B cell (primary cell): ENCODE measurements at regions not wholly inside any gene's neighbourhood (a gene's known extent, or its start where the extent isn't known, plus 50 kb on each side); places are given as distances from the start of the nearest gene placed in this dataset.

ENCODE experiments used
- ATAC-seq: fragments of 200-7000 bp; cut with Tn5 transposase; one replicate; pipeline ENCODE4 v1.10.0; 2021; ENCODE audit warnings: low read depth, mild to moderate bottlenecking, moderate number of reproducible peaks, moderate library complexity
- CTCF ChIA-PET: fragments of 350-600 bp; sonication (Branson Sonifier 250); formaldehyde crosslinking; loops from one replicate; lab custom pipeline; 2021; ENCODE audit warnings: antibody characterized with exemption, inconsistent platforms; lab: Charles Lee
- POLR2A ChIA-PET: fragments of 350-600 bp; sonication (Branson Sonifier 250); formaldehyde crosslinking; loops from one replicate; lab custom pipeline; 2021; ENCODE audit warnings: antibody characterized with exemption; lab: Charles Lee
- DNase-seq: peaks from one replicate; pipeline ENCODE4 v3.0.0; 2013
- H2AFZ ChIP-seq: 2 replicates; pipeline ENCODE4 v1.6.1; 2012; ENCODE audit warnings: mild to moderate bottlenecking, low read depth, low read length; ENCODE audit not compliant: insufficient read depth, poor library complexity, severe bottlenecking
- H3K27ac ChIP-seq, 2 donors: 1 replicate in 1 of 2; 2 replicates in 1 of 2; pipeline ENCODE4 v1.5.1; 2012 to 2013; ENCODE audit warnings: low read length in 2 of 2, mild to moderate bottlenecking in 2 of 2, moderate library complexity in 1 of 2
- H3K27me3 ChIP-seq, 4 experiments: fragments of 200-600 bp in 1 of 4; sonication (generic) in 1 of 4; replicated peaks in 1 of 4; 1 replicate in 2 of 4; 2 replicates in 2 of 4; pipeline versions ENCODE4 v1.6.1 to v1.7.0; 2013 to 2016; ENCODE audit warnings: low read length in 3 of 4, mild to moderate bottlenecking in 2 of 4, mixed read lengths in 1 of 4, moderate library complexity in 1 of 4; ENCODE audit not compliant: insufficient read depth in 4 of 4, control insufficient read depth in 3 of 4; ENCODE audit errors: control extremely low read depth in 1 of 4
- H3K36me3 ChIP-seq, 2 experiments: replicated peaks in 1 of 2; 1 replicate in 1 of 2; 2 replicates in 1 of 2; pipeline versions ENCODE4 v1.6.1 to v1.7.1; 2013; ENCODE audit warnings: low read length in 1 of 2; ENCODE audit not compliant: insufficient read depth in 2 of 2, control insufficient read depth in 1 of 2; ENCODE audit errors: control extremely low read depth in 1 of 2, extremely low read depth in 1 of 2
- H3K4me1 ChIP-seq, 2 donors: fragments of 200-600 bp in 1 of 2; sonication (generic) in 1 of 2; 1 replicate in 1 of 2; 2 replicates in 1 of 2; pipeline versions ENCODE4 v1.5.1 to v1.6.1; 2013 to 2017; ENCODE audit warnings: low read length in 2 of 2; ENCODE audit not compliant: control insufficient read depth in 2 of 2, insufficient read depth in 2 of 2
- H3K4me2 ChIP-seq: replicated peaks from 2 replicates; pipeline ENCODE3; 2012; ENCODE audit warnings: mild to moderate bottlenecking, low read depth, low read length; ENCODE audit not compliant: poor library complexity, severe bottlenecking
- H3K4me3 ChIP-seq, 5 experiments: fragments of 200-600 bp in 1 of 5; sonication (generic) in 1 of 5; 1 replicate in 3 of 5; 2 replicates in 2 of 5; pipeline versions ENCODE4 v1.5.1 to v1.7.0; 2011 to 2016; ENCODE audit warnings: low read length in 4 of 5, mild to moderate bottlenecking in 4 of 5, low read depth in 2 of 5, control low read depth in 1 of 5, moderate library complexity in 1 of 5; ENCODE audit not compliant: insufficient read depth in 1 of 5; ENCODE audit errors: control extremely low read depth in 1 of 5, extremely low read depth in 1 of 5
- H3K79me2 ChIP-seq: fragments of 200-600 bp; sonication (generic); one replicate; pipeline ENCODE4 v1.6.0; 2016; ENCODE audit warnings: low read length; ENCODE audit not compliant: control insufficient read depth, insufficient read depth
- H3K9ac ChIP-seq: fragments of 200-600 bp; sonication (generic); 2 replicates; pipeline ENCODE4 v1.6.1; 2017; ENCODE audit warnings: mild to moderate bottlenecking, low read length, moderate library complexity
- H3K9me3 ChIP-seq, 3 donors: one replicate each; pipeline versions ENCODE4 v1.6.1 to v1.7.1; 2013; ENCODE audit warnings: low read length in 2 of 3; ENCODE audit not compliant: control insufficient read depth in 2 of 3, insufficient read depth in 1 of 3; ENCODE audit errors: control extremely low read depth in 1 of 3
- H4K20me1 ChIP-seq: 2 replicates; pipeline ENCODE4 v1.6.0; 2012; ENCODE audit warnings: mild to moderate bottlenecking, low read length; ENCODE audit not compliant: insufficient read depth, control insufficient read depth, poor library complexity, severe bottlenecking
- H3K27ac Mint-ChIP-seq: one replicate; pipeline ENCODE4 v1.8.0; 2021; ENCODE audit warnings: mixed read lengths
- H3K27me3 Mint-ChIP-seq: one replicate; pipeline ENCODE4 v1.8.0; 2021; ENCODE audit warnings: mixed read lengths
- H3K4me1 Mint-ChIP-seq: one replicate; pipeline ENCODE4 v1.8.0; 2021; ENCODE audit warnings: mixed read lengths
- H3K4me3 Mint-ChIP-seq: one replicate; pipeline ENCODE4 v1.8.0; 2021; ENCODE audit warnings: mixed read lengths
- H3K9me3 Mint-ChIP-seq: one replicate; pipeline ENCODE4 v1.8.0; 2022; ENCODE audit warnings: mixed read lengths; ENCODE audit not compliant: insufficient read depth
- EZH2 ChIP-seq: IDR thresholded peaks from 2 replicates; pipeline ENCODE4 v1.6.1; 2012; ENCODE audit warnings: borderline replicate concordance, low read depth, mild to moderate bottlenecking, moderate library complexity, low read length; ENCODE audit not compliant: insufficient read depth, poor library complexity, severe bottlenecking
- WGBS: methylation state at CpG from one replicate; pipeline ENCODE4 v1.1.5; 2013; ENCODE audit warnings: missing lambda C conversion rate; ENCODE audit not compliant: insufficient coverage; 5-methylcytosine and 5-hydroxymethylcytosine counted together
- intact Hi-C: fragments of 100-400 bp; cut with micrococcal nuclease; formaldehyde crosslinking; loops from one replicate; pipeline ENCODE4 v1.10.0; 2022
- TF ChIP-seq, protein P1 (sequence below): fragments of 200-600 bp; IDR thresholded peaks from one replicate; pipeline ENCODE4 v1.8.0; 2022; ENCODE audit warnings: antibody characterized with exemption, mild to moderate bottlenecking

DNA sequence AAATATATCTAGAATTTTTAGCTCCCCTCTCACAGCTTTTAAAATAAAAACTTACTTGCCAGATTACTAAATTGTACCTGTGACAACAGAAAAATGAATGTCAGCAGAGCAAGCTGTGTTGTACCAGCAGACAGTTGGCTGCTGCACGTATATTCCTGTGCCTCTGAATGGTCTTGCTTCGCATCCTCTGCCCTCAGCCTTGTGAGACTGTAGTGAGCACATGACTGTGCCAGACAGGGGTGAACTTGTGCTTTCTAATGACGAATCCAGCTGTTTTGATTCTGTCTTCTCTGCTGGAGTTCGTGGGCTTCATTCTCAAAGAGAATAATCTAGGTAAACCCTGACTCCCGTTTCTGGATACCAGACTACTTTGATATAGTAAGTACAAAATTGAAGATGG, 58.3 kb upstream of the FRMD6 start:
- CTCF ChIA-PET = no interaction called here
- H3K27ac ChIP-seq = no peak overlapping the region
- WGBS = 80% methylated on average over 4 of the region's 5 CpGs
- DNase-seq (no peak), ATAC-seq (no peak)
- H3K27ac Mint-ChIP-seq = no peak overlapping the region
- no peak for TF ChIP-seq EZH2
- TF ChIP-seq, protein P1, sequence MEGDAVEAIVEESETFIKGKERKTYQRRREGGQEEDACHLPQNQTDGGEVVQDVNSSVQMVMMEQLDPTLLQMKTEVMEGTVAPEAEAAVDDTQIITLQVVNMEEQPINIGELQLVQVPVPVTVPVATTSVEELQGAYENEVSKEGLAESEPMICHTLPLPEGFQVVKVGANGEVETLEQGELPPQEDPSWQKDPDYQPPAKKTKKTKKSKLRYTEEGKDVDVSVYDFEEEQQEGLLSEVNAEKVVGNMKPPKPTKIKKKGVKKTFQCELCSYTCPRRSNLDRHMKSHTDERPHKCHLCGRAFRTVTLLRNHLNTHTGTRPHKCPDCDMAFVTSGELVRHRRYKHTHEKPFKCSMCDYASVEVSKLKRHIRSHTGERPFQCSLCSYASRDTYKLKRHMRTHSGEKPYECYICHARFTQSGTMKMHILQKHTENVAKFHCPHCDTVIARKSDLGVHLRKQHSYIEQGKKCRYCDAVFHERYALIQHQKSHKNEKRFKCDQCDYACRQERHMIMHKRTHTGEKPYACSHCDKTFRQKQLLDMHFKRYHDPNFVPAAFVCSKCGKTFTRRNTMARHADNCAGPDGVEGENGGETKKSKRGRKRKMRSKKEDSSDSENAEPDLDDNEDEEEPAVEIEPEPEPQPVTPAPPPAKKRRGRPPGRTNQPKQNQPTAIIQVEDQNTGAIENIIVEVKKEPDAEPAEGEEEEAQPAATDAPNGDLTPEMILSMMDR = no peak
- H3K27me3 Mint-ChIP-seq = peaks cover 14% of the 10 kb centered on the region
- no peak overlapping the region for H3K4me3 Mint-ChIP-seq
- no peak overlapping the region for H3K9ac ChIP-seq
- H4K20me1 ChIP-seq = no peaks in the 10 kb centered on the region
- no peak overlapping the region for H3K4me2 ChIP-seq
- H3K4me1 Mint-ChIP-seq = no peaks in the 10 kb centered on the region
- H3K79me2 ChIP-seq = no peaks in the 10 kb centered on the region
- POLR2A ChIA-PET = no interaction called here
- no peak overlapping the region for H3K4me3 ChIP-seq
- no peaks in the 10 kb centered on the region for H3K4me1 ChIP-seq
- H3K9me3 Mint-ChIP-seq = no peaks in the 10 kb centered on the region
- no peak overlapping the region for H2AFZ ChIP-seq
- peaks cover 0 to 2% (median 0%) of the 10 kb centered on the region in 4 experiments for H3K27me3 ChIP-seq
- no peaks in the 10 kb centered on the region for H3K9me3 ChIP-seq
- intact Hi-C loops = no loop called here
- H3K36me3 ChIP-seq = no peaks in the 10 kb centered on the region

DNA sequence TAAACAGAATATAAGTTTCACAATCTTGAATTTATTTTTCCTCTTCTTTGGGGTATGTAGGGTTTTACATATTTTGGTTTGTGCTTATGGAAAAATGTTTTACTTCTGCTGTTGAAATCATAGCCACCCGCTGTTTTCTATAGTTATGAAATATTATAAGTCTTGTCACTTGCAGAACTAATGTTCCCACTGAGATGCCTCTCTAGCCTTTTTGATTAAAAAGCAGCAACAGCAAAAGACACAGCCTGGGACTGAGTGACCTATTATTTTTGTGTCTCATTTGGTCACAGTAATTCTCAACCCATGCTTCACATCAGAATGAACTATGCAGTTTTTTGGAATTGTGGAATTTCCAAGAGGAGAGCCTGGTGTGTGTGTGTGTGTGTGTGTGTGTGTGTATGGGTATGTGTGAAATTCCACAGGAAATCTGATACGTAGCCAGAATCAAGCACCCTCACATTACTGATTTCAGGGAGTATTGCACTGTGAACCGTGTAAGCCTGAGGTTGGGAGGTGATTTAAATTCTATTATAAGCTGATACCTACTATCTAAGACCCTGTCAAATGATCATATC, 55.7 kb upstream of the FRMD6 start:
- Histone ChIP-seq H3K79me2 (no peaks in the 10 kb centered on the region), H2AFZ (no peak overlapping the region), H3K27ac (no peak overlapping the region), H3K9ac (no peak overlapping the region), H3K4me3 (no peak overlapping the region), H3K36me3 (no peaks in the 10 kb centered on the region), H3K9me3 (no peaks in the 10 kb centered on the region), H3K4me1 (no peaks in the 10 kb centered on the region), H4K20me1 (no peaks in the 10 kb centered on the region), H3K27me3 (peaks cover 0 to 2% (median 0%) of the 10 kb centered on the region in 4 experiments), H3K4me2 (no peak overlapping the region)
- H3K9me3 Mint-ChIP-seq = no peaks in the 10 kb centered on the region
- ChIA-PET POLR2A (no interaction called here), CTCF (no interaction called here)
- DNase-seq = no peak
- WGBS = no CpG with 5 or more reads among the region's 3 CpGs
- intact Hi-C loops = no loop called here
- H3K27me3 Mint-ChIP-seq = peaks cover 11% of the 10 kb centered on the region
- no peaks in the 10 kb centered on the region for H3K4me1 Mint-ChIP-seq
- TF ChIP-seq, protein P1 = no peak
- TF ChIP-seq EZH2 = no peak
- H3K4me3 Mint-ChIP-seq = no peak overlapping the region
- H3K27ac Mint-ChIP-seq = no peak overlapping the region
- ATAC-seq = no peak
